ENCODE measurements at regions not wholly inside any gene's neighbourhood (a gene's known extent, or its start where the extent isn't known, plus 50 kb on each side); places are given as distances from the start of the nearest gene placed in this dataset.

DNA sequence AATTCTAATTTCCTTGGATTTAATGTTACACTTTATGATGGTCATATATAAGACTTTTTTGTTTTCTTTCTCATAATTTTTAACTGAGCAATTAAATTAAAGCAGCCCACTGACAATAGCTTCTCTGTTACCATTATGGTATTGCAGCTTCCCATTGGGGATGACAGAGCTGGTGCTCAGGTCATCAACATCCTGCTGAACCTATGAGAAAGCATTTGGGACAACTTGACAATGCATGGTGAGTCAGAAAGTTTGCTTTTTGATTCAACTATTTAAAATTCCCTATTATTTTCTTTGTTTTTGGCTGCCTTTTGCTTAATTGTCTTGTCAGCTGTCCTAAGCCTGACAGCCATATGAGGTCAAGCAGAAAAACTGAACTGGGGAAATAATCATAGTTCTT lies 487.4 kb upstream of the RIOK2 start:
- TF ChIP-seq, protein P1, sequence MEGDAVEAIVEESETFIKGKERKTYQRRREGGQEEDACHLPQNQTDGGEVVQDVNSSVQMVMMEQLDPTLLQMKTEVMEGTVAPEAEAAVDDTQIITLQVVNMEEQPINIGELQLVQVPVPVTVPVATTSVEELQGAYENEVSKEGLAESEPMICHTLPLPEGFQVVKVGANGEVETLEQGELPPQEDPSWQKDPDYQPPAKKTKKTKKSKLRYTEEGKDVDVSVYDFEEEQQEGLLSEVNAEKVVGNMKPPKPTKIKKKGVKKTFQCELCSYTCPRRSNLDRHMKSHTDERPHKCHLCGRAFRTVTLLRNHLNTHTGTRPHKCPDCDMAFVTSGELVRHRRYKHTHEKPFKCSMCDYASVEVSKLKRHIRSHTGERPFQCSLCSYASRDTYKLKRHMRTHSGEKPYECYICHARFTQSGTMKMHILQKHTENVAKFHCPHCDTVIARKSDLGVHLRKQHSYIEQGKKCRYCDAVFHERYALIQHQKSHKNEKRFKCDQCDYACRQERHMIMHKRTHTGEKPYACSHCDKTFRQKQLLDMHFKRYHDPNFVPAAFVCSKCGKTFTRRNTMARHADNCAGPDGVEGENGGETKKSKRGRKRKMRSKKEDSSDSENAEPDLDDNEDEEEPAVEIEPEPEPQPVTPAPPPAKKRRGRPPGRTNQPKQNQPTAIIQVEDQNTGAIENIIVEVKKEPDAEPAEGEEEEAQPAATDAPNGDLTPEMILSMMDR (IDR thresholded peaks at IDR 0.05): no peak

DNA sequence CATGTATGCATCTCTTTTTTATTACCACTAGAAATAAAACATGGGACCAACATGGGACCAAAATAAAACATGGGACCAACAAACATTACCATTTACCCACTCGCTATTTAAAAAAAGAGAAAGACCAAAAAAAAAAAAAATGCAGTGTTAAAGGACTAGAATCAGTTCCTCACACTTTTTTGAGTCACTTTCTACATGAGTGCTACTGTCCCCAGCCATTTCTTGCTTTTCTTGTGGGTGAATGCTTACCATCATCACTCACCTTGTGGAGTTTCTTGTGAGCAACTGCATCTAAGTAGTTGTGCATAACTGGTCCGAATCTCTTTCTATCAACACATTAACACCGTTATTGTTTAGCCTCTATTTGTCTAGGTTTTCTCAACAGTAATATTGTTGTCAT lies 493.6 kb upstream of the RIOK2 start:
- TF ChIP-seq, protein P1 (IDR thresholded peaks at IDR 0.05): no peak

DNA sequence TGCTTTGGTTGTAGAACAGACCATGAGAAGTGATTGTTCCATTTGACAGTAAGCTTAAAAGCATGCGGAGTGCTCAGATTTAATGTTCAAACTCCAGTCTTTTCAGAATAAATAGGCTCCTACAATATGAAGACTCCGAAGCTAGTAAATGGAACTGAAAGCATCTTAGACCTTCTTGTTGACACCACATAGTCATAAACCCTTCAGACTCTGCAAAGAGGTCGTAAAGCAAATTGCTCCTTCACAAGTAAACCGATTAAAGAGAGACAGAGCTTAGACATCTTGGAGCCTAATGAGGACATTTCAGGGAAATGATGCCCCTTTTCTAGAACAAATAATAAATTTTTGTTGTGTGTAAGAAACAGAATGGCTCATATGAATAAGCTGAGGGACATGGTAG lies 511.0 kb upstream of the RIOK2 start:
- TF ChIP-seq, protein P1 (IDR thresholded peaks at IDR 0.05): no peak

DNA sequence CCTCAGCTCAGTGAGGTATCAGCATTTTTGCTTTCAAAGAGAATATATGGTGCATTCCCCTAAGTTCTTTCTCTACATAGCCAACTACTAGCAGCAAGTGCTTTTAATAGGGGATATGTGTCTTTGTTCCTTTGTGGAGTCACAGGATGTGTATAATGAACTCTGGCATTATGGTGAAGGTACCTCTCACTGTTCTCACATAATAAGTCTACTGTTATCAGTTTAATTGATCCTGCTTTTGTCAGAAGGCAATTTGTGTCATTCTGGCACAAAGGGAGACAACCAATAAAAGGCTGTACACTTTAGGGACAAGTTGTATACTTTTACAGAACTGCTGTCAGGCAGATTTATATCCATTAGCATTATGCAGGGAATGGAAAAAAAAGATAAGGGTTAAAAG lies 531.4 kb upstream of the RIOK2 start:
- TF ChIP-seq, protein P1 (IDR thresholded peaks at IDR 0.05): no peak

DNA sequence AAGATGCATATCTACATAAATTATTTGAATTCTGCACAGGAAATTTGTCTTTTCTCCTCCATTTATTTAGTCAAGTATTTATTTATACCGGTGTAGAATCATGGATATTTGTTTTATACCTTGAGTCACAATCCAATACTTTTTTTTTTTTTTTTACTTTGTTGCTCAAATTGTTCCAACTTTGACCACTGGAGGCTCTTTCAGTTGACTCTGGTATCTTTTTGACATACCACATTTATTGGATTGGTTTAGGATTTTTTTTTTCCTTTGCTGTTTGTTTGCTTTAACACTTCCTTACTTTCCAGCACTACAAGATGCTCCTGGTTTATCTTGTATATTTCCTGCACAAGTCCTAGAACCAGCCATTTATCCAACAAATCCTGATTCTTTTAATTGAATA lies 543.1 kb upstream of the RIOK2 start:
- TF ChIP-seq, protein P1 (IDR thresholded peaks at IDR 0.05): peak; percentile 43; the same call in 1 of the 2 replicates

DNA sequence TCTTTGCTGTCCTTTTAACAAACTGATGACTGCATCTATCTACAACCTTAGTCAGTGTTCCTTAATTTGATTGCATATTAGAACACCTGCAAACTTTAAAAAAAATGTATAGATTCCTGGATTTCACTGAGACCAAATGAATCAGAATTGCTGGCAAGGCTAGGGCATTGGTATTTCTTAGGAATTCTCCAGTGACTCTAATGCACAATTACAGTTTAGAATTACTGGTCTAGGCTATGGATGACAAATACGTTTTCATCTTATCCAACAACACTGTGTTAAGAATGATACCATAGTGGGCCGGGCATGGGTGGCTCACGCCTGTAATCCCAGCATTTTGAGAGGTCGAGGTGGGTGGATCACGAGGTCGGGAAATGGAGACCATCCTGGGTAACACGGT lies 545.9 kb upstream of the RIOK2 start:
- TF ChIP-seq, protein P1 (IDR thresholded peaks at IDR 0.05): no peak

DNA sequence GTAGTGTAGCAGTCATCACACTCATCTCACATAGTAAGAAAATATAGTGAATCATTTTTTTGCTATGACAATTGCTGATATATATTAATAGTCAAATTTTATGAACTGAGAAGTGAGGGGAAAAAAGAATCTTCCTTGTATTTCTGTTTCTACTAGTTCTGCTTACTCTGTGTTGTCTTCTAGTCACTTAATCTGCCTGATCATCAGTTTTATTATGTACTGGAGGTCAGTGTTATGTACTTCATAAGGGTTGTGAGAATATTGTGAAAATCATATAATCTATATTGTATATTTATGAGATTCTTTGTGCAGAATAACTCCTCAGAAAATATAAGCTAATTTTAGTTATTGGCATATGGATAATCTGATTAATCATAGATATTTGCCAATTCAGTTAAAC lies 546.9 kb upstream of the RIOK2 start:
- TF ChIP-seq, protein P1 (IDR thresholded peaks at IDR 0.05): no peak

DNA sequence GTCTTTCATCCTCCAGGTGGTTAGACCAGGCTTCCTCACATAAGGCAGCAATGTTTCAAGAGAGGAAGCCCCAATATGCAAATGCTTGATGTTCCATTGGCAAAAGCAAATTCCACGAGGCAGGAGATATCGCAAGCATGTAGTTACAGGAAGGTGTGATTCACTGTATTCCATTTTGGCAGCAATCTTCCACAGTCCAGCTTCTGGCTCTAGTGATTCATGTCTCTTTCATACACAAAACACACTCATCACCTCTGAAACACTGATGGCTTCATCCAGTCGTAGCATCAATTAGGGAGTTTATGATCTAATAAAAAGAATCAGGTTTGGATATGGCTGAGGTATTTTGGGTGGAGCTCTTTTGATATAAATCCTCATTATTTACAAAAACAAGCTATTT lies 552.2 kb upstream of the RIOK2 start:
- TF ChIP-seq, protein P1 (IDR thresholded peaks at IDR 0.05): no peak
